SK-N-MC (cell line): ENCODE measurements at regions not wholly inside any gene's neighbourhood (a gene's known extent, or its start where the extent isn't known, plus 50 kb on each side); places are given as distances from the start of the nearest gene placed in this dataset.

Experiments used
- EZH2 ChIP-seq: fragments of 200-600 bp; sonication (generic); IDR thresholded peaks from one replicate; pipeline ENCODE4 v1.6.1; 2017; ENCODE audit warnings: antibody characterized with exemption
- FOXP2 ChIP-seq: optimal IDR thresholded peaks from 2 replicates; pipeline ENCODE3; 2011; ENCODE audit warnings: mild to moderate bottlenecking, moderate library complexity; ENCODE audit not compliant: insufficient read depth; ENCODE audit errors: extremely low read length, control extremely low read depth
- POLR2AphosphoS5 ChIP-seq: IDR thresholded peaks from 2 replicates; pipeline ENCODE4 v1.6.1; 2012; ENCODE audit warnings: mild to moderate bottlenecking, low read depth, low read length, borderline replicate concordance

DNA sequence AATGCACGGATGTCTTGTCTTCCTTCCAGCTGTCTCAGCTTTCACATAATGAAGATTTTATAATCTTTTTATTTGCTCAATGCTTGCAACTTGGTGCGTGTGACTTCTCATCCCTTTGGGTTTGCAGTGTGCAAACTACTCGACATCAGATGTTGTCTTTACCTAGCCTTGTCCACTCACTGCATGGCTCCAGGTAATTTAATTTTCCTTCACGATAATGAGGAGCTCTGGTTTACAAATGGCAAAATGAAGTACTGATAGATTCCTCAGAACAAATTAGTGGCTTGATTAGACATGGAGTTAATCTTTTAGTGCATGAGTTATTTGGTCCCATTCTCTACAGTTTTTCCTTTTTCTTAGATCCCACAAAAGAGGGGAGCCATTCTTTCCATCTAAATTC lies 603.0 kb downstream of the CCDC171 start:
- no peak for TF ChIP-seq EZH2
- TF ChIP-seq POLR2AphosphoS5, result no peak
- TF ChIP-seq FOXP2, result no peak
